SK-N-SH (cell line): ENCODE measurements at regions not wholly inside any gene's neighbourhood (a gene's known extent, or its start where the extent isn't known, plus 50 kb on each side); places are given as distances from the start of the nearest gene placed in this dataset.

Experiments
- CTCF ChIA-PET: fragments of 300-600, 350-600 bp; formaldehyde crosslinking; extraction: SDS; loops from one replicate; lab custom pipeline; 2021; lab: Yijun Ruan, JAX
- POLR2A ChIA-PET: fragments of 350-600 bp; sonication (Branson Sonifier 250); formaldehyde crosslinking; extraction: SDS; loops from one replicate; lab custom pipeline; 2020; ENCODE audit warnings: antibody characterized with exemption, inconsistent platforms; lab: Yijun Ruan, JAX
- DNase-seq: peaks from one replicate; pipeline ENCODE4 v3.0.0; 2012
- H2AFZ ChIP-seq: fragments of 200-600 bp; sonication (generic); 2 replicates; pipeline ENCODE4 v1.8.1; 2016; ENCODE audit warnings: antibody characterized with exemption, mild to moderate bottlenecking, low read depth
- H3F3A ChIP-seq: fragments of 200-600 bp; sonication (generic); replicated peaks from 2 replicates; pipeline ENCODE3; 2016; ENCODE audit warnings: antibody characterized with exemption, mild to moderate bottlenecking; ENCODE audit not compliant: insufficient read depth
- H3K27ac ChIP-seq, 2 experiments: fragments of 200-500 bp in 1 of 2; fragments of 200-600 bp in 1 of 2; sonication (Bioruptor generic) in 1 of 2; sonication (generic), shearing (Covaris generic) in 1 of 2; 2 replicates each; pipeline versions ENCODE4 v1.5.1 to v1.6.1; 2014 to 2016; ENCODE audit warnings: low read depth in 2 of 2, inconsistent platforms in 1 of 2, low read length in 1 of 2, mild to moderate bottlenecking in 1 of 2, mixed read lengths in 1 of 2
- H3K27me3 ChIP-seq: fragments of 200-600 bp; sonication (generic), shearing (Covaris generic); 2 replicates; pipeline ENCODE4 v1.6.1; 2016; ENCODE audit warnings: mixed run types; ENCODE audit not compliant: insufficient read depth
- H3K36me3 ChIP-seq, 2 experiments: fragments of 200-500 bp in 1 of 2; fragments of 200-600 bp in 1 of 2; sonication (Bioruptor generic) in 1 of 2; sonication (generic) in 1 of 2; replicated peaks in 1 of 2; 2 replicates each; pipeline versions ENCODE3 to v1.5.1; 2014 to 2016; ENCODE audit warnings: low read length in 1 of 2, mild to moderate bottlenecking in 1 of 2; ENCODE audit not compliant: insufficient read depth in 2 of 2, control insufficient read depth in 1 of 2
- H3K4me1 ChIP-seq, 2 experiments: fragments of 200-500 bp in 1 of 2; fragments of 200-600 bp in 1 of 2; sonication (Bioruptor generic) in 1 of 2; sonication (generic), shearing (Covaris generic) in 1 of 2; 2 replicates each; pipeline versions ENCODE4 v1.5.1 to v1.6.1; 2014 to 2016; ENCODE audit warnings: low read depth in 1 of 2, low read length in 1 of 2, mixed run types in 1 of 2; ENCODE audit not compliant: insufficient read depth in 2 of 2, control insufficient read depth in 1 of 2
- H3K4me2 ChIP-seq: fragments of 200-600 bp; sonication (generic), shearing (Covaris generic); 2 replicates; pipeline ENCODE4 v1.6.1; 2017; ENCODE audit warnings: mixed run types
- H3K4me3 ChIP-seq, 2 experiments: fragments of 200-500 bp in 1 of 2; fragments of 200-600 bp in 1 of 2; sonication (Bioruptor generic) in 1 of 2; sonication (generic), shearing (Covaris generic) in 1 of 2; 2 replicates each; pipeline versions ENCODE4 v1.5.1 to v1.8.1; 2014 to 2016; ENCODE audit warnings: low read depth in 2 of 2, inconsistent platforms in 1 of 2, low read length in 1 of 2, mild to moderate bottlenecking in 1 of 2, mixed read lengths in 1 of 2, moderate library complexity in 1 of 2
- H3K79me2 ChIP-seq: fragments of 200-600 bp; sonication (generic); 2 replicates; pipeline ENCODE4 v1.8.1; 2017; ENCODE audit warnings: mild to moderate bottlenecking; ENCODE audit not compliant: insufficient read depth
- H3K9ac ChIP-seq: fragments of 200-600 bp; sonication (generic); 2 replicates; pipeline ENCODE4 v1.6.1; 2017; ENCODE audit warnings: mixed run types
- H3K9me2 ChIP-seq: fragments of 200-600 bp; sonication (generic); 2 replicates; pipeline ENCODE4 v1.6.1; 2017; ENCODE audit warnings: mixed run types
- H3K9me3 ChIP-seq: fragments of 200-600 bp; sonication (generic); 2 replicates; pipeline ENCODE4 v1.6.1; 2017; ENCODE audit warnings: mixed run types, mild to moderate bottlenecking, moderate library complexity
- H4K20me1 ChIP-seq: fragments of 200-600 bp; sonication (generic); 2 replicates; pipeline ENCODE4 v1.6.1; 2017; ENCODE audit warnings: mild to moderate bottlenecking, mixed run types; ENCODE audit not compliant: insufficient read depth
- CHD2 ChIP-seq: fragments of 150-350 bp; IDR thresholded peaks from 2 replicates; pipeline ENCODE4 v1.6.1; 2018; ENCODE audit warnings: low read length; ENCODE audit not compliant: partially characterized antibody
- EP300 ChIP-seq, 2 experiments: IDR thresholded peaks; 2 replicates each; pipeline versions ENCODE4 v1.4.0 to v1.6.1; 2012; ENCODE audit warnings: borderline replicate concordance in 1 of 2, low read depth in 1 of 2, low read length in 1 of 2
- FOSL2 ChIP-seq: IDR thresholded peaks from 2 replicates; pipeline ENCODE4 v1.4.0; 2012; ENCODE audit warnings: low read depth, mild to moderate bottlenecking, moderate library complexity, borderline replicate concordance
- FOXJ3 ChIP-seq: sonication (generic); formaldehyde crosslinking; IDR thresholded peaks from 2 replicates; pipeline ENCODE4 v1.5.1; 2020; ENCODE audit warnings: mild to moderate bottlenecking, missing genetic modification reagents
- GABPA ChIP-seq: IDR thresholded peaks from 2 replicates; pipeline ENCODE4 v1.4.0; 2012; ENCODE audit warnings: low read depth, mild to moderate bottlenecking
- GATA2 ChIP-seq: sonication (generic); formaldehyde crosslinking; IDR thresholded peaks from 2 replicates; pipeline ENCODE4 v1.5.0; 2020; ENCODE audit warnings: mild to moderate bottlenecking, missing genetic modification reagents
- NFIC ChIP-seq: IDR thresholded peaks from 2 replicates; pipeline ENCODE4 v1.4.0; 2012; ENCODE audit warnings: borderline replicate concordance
- NRF1 ChIP-seq: IDR thresholded peaks from 2 replicates; pipeline ENCODE4 v1.6.1; 2012; ENCODE audit warnings: low read depth, mild to moderate bottlenecking, low read length
- POLR2AphosphoS5 ChIP-seq: IDR thresholded peaks from 2 replicates; pipeline ENCODE4 v1.6.1; 2012; ENCODE audit warnings: low read depth, low read length
- RAD21 ChIP-seq: IDR thresholded peaks from 2 replicates; pipeline ENCODE4 v1.6.1; 2012; ENCODE audit warnings: mild to moderate bottlenecking, low read length
- RCOR1 ChIP-seq: fragments of 150-350 bp; IDR thresholded peaks from 2 replicates; pipeline ENCODE4 v1.6.1; 2017; ENCODE audit warnings: antibody characterized with exemption, low read length
- RFX5 ChIP-seq: IDR thresholded peaks from 2 replicates; pipeline ENCODE4 v1.6.1; 2012; ENCODE audit warnings: mild to moderate bottlenecking, improper control_type of control experiment, low read length
- RXRA ChIP-seq: IDR thresholded peaks from 2 replicates; pipeline ENCODE4 v1.4.0; 2012; ENCODE audit warnings: low read depth, mild to moderate bottlenecking, borderline replicate concordance
- SMC3 ChIP-seq: IDR thresholded peaks from 2 replicates; pipeline ENCODE4 v1.6.1; 2012; ENCODE audit warnings: low read depth, low read length, improper control_type of control experiment
- TEAD4 ChIP-seq: IDR thresholded peaks from 2 replicates; pipeline ENCODE4 v1.4.0; 2012; ENCODE audit warnings: mild to moderate bottlenecking, borderline replicate concordance; ENCODE audit not compliant: insufficient read depth
- WGBS: methylation state at CpG from one replicate; pipeline ENCODE4 v1.1.6; 2017; ENCODE audit warnings: low lambda C conversion rate; 5-methylcytosine and 5-hydroxymethylcytosine counted together
- TF ChIP-seq, protein P1 (sequence below): fragments of 200-600 bp; sonication (generic); IDR thresholded peaks from 2 replicates; pipeline ENCODE4 v1.6.1; 2017; ENCODE audit warnings: antibody characterized with exemption, mild to moderate bottlenecking, moderate library complexity
- TF ChIP-seq, protein P2 (sequence below): IDR thresholded peaks from 2 replicates; pipeline ENCODE4 v1.4.0; 2012; ENCODE audit warnings: low read depth
- TF ChIP-seq, protein P3 (sequence below): fragments of 150-350 bp; IDR thresholded peaks from 2 replicates; pipeline ENCODE4 v1.6.1; 2016; ENCODE audit warnings: mild to moderate bottlenecking, low read depth, low read length
- TF ChIP-seq, protein P4 (sequence below): IDR thresholded peaks from 2 replicates; pipeline ENCODE4; 2012
- TF ChIP-seq, protein P5 (sequence below): IDR thresholded peaks from 2 replicates; pipeline ENCODE4 v1.6.1; 2012; ENCODE audit warnings: mild to moderate bottlenecking, low read depth, low read length, moderate library complexity

DNA sequence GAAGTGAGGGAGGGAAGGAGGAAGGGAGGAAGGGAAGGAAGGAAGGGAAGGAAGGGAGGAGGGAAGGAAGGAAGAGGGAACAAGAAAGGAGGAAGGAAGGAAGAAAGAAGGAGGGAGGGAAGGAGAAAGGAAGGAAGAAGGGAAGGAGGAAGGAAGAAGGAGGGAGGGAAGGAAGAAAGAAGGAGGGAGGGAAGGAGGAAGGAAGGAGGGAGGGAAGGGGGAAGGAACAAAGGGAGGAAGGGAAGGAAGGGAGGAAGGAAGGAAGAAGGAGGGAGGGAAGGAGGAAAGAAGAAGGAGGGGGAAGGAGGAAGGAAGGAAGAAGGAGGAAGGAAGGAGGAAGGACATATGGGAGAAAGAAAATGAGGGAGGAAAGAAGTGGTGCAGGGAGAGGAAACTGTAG lies 184.7 kb upstream of the PMEPA1 start:
- H4K20me1 ChIP-seq = no peaks in the 10 kb centered on the region
- no peak overlapping the region for H3K27ac ChIP-seq
- no peaks in the 10 kb centered on the region for H3K9me2 ChIP-seq
- H3K9ac ChIP-seq = no peak overlapping the region
- H3K4me3 ChIP-seq = no peak overlapping the region
- H3K79me2 ChIP-seq = no peaks in the 10 kb centered on the region
- peaks cover 0 to 37% of the 10 kb centered on the region in 2 experiments; a peak in 1 of 4 replicates for H3K4me1 ChIP-seq
- TF ChIP-seq NFIC = no peak
- TF ChIP-seq SMC3 = no peak
- TF ChIP-seq POLR2AphosphoS5 = no peak
- no peak for TF ChIP-seq GABPA
- no peak for TF ChIP-seq RAD21
- TF ChIP-seq, protein P1, sequence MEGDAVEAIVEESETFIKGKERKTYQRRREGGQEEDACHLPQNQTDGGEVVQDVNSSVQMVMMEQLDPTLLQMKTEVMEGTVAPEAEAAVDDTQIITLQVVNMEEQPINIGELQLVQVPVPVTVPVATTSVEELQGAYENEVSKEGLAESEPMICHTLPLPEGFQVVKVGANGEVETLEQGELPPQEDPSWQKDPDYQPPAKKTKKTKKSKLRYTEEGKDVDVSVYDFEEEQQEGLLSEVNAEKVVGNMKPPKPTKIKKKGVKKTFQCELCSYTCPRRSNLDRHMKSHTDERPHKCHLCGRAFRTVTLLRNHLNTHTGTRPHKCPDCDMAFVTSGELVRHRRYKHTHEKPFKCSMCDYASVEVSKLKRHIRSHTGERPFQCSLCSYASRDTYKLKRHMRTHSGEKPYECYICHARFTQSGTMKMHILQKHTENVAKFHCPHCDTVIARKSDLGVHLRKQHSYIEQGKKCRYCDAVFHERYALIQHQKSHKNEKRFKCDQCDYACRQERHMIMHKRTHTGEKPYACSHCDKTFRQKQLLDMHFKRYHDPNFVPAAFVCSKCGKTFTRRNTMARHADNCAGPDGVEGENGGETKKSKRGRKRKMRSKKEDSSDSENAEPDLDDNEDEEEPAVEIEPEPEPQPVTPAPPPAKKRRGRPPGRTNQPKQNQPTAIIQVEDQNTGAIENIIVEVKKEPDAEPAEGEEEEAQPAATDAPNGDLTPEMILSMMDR = no peak
- TF ChIP-seq TEAD4 = no peak
- TF ChIP-seq, protein P2, sequence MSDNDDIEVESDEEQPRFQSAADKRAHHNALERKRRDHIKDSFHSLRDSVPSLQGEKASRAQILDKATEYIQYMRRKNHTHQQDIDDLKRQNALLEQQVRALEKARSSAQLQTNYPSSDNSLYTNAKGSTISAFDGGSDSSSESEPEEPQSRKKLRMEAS = no peak
- TF ChIP-seq FOSL2 = no peak
- TF ChIP-seq, protein P3, sequence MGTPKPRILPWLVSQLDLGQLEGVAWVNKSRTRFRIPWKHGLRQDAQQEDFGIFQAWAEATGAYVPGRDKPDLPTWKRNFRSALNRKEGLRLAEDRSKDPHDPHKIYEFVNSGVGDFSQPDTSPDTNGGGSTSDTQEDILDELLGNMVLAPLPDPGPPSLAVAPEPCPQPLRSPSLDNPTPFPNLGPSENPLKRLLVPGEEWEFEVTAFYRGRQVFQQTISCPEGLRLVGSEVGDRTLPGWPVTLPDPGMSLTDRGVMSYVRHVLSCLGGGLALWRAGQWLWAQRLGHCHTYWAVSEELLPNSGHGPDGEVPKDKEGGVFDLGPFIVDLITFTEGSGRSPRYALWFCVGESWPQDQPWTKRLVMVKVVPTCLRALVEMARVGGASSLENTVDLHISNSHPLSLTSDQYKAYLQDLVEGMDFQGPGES = no peak
- TF ChIP-seq RXRA = no peak
- no peak for TF ChIP-seq RFX5
- TF ChIP-seq NRF1 = no peak
- TF ChIP-seq FOXJ3 = no peak
- no peak for TF ChIP-seq RCOR1
- TF ChIP-seq, protein P4, sequence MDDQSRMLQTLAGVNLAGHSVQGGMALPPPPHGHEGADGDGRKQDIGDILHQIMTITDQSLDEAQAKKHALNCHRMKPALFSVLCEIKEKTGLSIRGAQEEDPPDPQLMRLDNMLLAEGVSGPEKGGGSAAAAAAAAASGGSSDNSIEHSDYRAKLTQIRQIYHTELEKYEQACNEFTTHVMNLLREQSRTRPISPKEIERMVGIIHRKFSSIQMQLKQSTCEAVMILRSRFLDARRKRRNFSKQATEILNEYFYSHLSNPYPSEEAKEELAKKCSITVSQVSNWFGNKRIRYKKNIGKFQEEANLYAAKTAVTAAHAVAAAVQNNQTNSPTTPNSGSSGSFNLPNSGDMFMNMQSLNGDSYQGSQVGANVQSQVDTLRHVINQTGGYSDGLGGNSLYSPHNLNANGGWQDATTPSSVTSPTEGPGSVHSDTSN = no peak
- no peaks in the 10 kb centered on the region; the same call in 1 of the 2 replicates for H3K27me3 ChIP-seq
- no peaks in the 10 kb centered on the region for H3K36me3 ChIP-seq
- no peak for DNase-seq
- H3K4me2 ChIP-seq = no peak overlapping the region
- H3F3A ChIP-seq = no peaks in the 10 kb centered on the region
- CTCF ChIA-PET = no interaction called here
- no peak overlapping the region for H2AFZ ChIP-seq
- no peaks in the 10 kb centered on the region for H3K9me3 ChIP-seq
- POLR2A ChIA-PET = no interaction called here

DNA sequence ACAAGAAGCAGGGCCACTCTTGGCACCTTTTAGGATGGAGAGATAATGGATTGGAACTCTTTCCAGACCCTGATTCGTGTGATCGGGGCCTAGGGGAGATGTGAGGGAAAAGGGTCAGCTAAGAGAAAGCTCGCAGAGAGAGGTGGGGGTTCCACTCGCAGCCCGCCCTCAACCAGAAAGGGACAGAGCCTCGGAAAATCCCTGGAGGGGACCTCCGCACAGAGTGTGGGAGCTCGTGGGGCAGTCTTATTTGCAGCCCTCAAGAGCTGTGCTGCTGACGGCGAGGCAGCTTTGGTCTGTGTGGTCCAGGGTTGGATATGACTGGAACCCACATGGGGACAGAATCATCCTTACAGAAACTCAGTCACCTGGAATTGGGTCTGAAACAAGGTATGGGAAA lies 184.3 kb upstream of the PMEPA1 start:
- whole genome bisulfite sequencing = 75% methylated on average over 10 of the region's 10 CpGs
- no peak overlapping the region for H2AFZ ChIP-seq
- H4K20me1 ChIP-seq = no peaks in the 10 kb centered on the region
- no peak overlapping the region for H3K27ac ChIP-seq
- no peaks in the 10 kb centered on the region; the same call in 1 of the 2 replicates for H3K27me3 ChIP-seq
- peaks cover 0 to 37% of the 10 kb centered on the region in 2 experiments; a peak in 1 of 4 replicates for H3K4me1 ChIP-seq
- ChIA-PET POLR2A (no interaction called here), CTCF (no interaction called here)
- H3K36me3 ChIP-seq = no peaks in the 10 kb centered on the region
- H3K4me2 ChIP-seq = no peak overlapping the region
- H3K9me3 ChIP-seq = no peaks in the 10 kb centered on the region
- no peaks in the 10 kb centered on the region for H3K79me2 ChIP-seq
- DNase-seq = no peak
- H3F3A ChIP-seq = no peaks in the 10 kb centered on the region
- no peaks in the 10 kb centered on the region for H3K9me2 ChIP-seq
- H3K4me3 ChIP-seq = no peak overlapping the region
- no peak overlapping the region for H3K9ac ChIP-seq
- TF ChIP-seq, protein P4 = no peak
- TF ChIP-seq POLR2AphosphoS5 (no peak), GATA2 (CRISPR knock-in tag) (no peak), CHD2 (no peak), GABPA (no peak), EP300 (IDR thresholded peaks at IDR 0.05; ENCODE audit: borderline replicate concordance in 1 of 2, low read depth in 1 of 2, low read length in 1 of 2) (no peak)
- TF ChIP-seq, protein P5, sequence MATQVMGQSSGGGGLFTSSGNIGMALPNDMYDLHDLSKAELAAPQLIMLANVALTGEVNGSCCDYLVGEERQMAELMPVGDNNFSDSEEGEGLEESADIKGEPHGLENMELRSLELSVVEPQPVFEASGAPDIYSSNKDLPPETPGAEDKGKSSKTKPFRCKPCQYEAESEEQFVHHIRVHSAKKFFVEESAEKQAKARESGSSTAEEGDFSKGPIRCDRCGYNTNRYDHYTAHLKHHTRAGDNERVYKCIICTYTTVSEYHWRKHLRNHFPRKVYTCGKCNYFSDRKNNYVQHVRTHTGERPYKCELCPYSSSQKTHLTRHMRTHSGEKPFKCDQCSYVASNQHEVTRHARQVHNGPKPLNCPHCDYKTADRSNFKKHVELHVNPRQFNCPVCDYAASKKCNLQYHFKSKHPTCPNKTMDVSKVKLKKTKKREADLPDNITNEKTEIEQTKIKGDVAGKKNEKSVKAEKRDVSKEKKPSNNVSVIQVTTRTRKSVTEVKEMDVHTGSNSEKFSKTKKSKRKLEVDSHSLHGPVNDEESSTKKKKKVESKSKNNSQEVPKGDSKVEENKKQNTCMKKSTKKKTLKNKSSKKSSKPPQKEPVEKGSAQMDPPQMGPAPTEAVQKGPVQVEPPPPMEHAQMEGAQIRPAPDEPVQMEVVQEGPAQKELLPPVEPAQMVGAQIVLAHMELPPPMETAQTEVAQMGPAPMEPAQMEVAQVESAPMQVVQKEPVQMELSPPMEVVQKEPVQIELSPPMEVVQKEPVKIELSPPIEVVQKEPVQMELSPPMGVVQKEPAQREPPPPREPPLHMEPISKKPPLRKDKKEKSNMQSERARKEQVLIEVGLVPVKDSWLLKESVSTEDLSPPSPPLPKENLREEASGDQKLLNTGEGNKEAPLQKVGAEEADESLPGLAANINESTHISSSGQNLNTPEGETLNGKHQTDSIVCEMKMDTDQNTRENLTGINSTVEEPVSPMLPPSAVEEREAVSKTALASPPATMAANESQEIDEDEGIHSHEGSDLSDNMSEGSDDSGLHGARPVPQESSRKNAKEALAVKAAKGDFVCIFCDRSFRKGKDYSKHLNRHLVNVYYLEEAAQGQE = no peak
